Stimulated activated CD8-positive, alpha-beta memory T cell treated with anti-CD3 and anti-CD28 coated beads, Interleukin-7, amount 100 ng/mL, for 48 hours (primary cell): ENCODE measurements at regions not wholly inside any gene's neighbourhood (a gene's known extent, or its start where the extent isn't known, plus 50 kb on each side); places are given as distances from the start of the nearest gene placed in this dataset.

Experiments used
- DNase-seq, 2 donors: peaks; one replicate each; pipeline ENCODE4 v3.0.0-alpha.2; 2020; ENCODE audit warnings: low read depth in 1 of 2; ENCODE audit errors: extremely low read depth in 1 of 2

DNA sequence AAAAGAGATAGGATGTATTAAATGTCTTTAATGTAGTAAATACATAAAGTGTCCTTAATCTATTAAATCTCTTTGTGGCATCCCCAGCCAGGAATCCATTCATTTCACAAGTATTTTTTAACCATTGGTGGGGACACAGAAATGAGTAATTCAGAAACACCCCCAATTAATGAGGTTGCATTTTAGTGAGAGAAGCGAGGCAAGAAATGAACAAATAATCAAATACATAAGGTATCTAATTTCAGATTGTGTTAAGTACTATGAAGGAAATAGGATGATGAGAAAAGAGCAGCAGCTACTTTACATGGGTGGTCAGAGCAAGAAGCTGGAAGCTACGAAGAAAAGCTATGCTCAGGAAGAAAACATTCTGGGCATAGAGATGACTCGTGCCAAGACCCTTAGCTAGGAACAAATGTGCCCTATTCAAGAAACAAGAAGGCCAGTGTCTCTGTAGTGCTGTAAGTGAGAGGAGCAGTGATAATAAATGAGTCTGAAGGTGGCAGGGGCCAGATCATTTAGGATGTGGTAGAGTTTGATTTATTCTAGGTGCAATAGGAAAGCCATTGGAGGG lies 60.5 kb upstream of the IGF1 start:
- no peak for DNase-seq

GRCh38 chr12:102539651-102540553 lies 59.5 kb upstream of the IGF1 start:
- DNase-seq = no peak

GRCh38 chr12:102535306-102535705 lies 54.9 kb upstream of the IGF1 start:
- no peak for DNase-seq

DNA sequence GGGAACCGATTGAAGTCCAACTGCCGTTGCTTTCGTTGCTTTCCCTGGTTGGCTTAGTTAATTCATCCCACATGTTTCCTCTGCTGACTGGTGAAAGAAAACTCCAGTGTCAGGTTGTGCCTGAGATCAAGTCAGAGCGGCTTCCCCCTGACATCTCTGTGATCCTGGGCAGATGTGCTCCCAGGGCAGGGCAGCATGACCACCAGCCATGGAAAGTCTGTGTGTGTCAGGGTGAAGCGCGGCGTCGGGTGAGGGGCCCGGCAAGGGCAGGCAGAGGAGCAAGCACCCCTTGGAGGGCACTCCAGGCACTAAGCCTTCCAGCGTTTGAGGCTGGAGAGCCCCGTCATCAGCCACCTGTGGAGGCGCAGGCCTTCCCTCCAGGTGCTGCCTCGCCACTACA lies 54.5 kb upstream of the IGF1 start:
- DNase-seq = no peak

DNA sequence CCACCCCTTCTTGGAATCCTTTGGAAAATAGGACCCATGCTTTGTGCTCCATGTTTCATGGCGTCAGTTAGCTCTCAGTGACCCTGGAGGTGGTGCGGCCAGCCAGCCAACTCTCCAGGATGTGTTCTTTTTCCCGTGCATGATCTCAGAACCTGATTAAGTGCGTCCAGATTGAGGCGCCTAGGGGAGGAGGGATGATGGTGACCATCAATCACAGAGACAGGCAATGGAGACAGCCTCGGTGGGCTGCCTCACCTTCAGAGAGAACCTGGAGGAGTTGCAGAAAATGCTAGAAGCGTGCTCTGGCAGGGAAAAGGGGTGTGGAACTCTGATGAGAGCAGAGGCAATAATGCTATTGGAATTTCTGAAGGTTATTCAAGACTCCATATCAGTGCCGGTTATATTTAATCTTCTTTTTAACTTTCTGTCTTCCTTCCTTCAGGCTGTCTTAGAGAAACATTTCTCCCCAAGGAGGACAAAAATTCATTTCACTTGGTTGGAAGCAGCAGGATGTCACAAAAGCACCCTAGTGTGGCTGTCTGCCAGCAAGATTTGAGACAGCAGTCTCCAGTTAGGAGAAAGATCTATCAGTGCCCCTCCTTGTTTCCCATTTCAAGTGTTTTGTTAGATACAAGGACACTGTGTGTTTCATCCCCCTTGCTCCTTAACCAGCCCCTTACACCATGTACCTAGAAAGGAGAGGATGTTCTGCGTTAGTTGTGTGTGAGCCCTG lies 53.3 kb upstream of the IGF1 start:
- DNase-seq = no peak
